ENCODE measurements at regions not wholly inside any gene's neighbourhood (a gene's known extent, or its start where the extent isn't known, plus 50 kb on each side); places are given as distances from the start of the nearest gene placed in this dataset.

GRCh38 chr2:18741191-18741590, 151.8 kb upstream of the NT5C1B start:
- Histone ChIP-seq H3K4me1 (ENCODE audit: control insufficient read depth, low read length) (no peaks in the 10 kb centered on the region), H3K9me3 (ENCODE audit: control insufficient read depth, insufficient read depth, low read length) (no peaks in the 10 kb centered on the region), H3K27ac (ENCODE audit: low read depth, low read length) (no peak overlapping the region), H3K79me2 (ENCODE audit: control insufficient read depth, low read length) (no peaks in the 10 kb centered on the region), H3F3A (ENCODE audit: control insufficient read depth, insufficient read depth) (no peaks in the 10 kb centered on the region), H3K4me3 (ENCODE audit: low read length) (no peak overlapping the region), H3K9me2 (replicated peaks; ENCODE audit: control insufficient read depth, low read length) (no peaks in the 10 kb centered on the region), H3K4me2 (ENCODE audit: low read length) (no peak overlapping the region), H4K20me1 (ENCODE audit: control insufficient read depth, insufficient read depth, low read depth, low read length) (no peaks in the 10 kb centered on the region), H3K36me3 (ENCODE audit: control insufficient read depth, low read length) (no peaks in the 10 kb centered on the region), H3K27me3 (ENCODE audit: control insufficient read depth, low read length) (no peaks in the 10 kb centered on the region)
- no peak for TF ChIP-seq EZH2phosphoT487 (IDR thresholded peaks at IDR 0.05; ENCODE audit: borderline replicate concordance, low read length)
- TF ChIP-seq CTCF (IDR thresholded peaks at IDR 0.05; ENCODE audit: low read depth, low read length, poor library complexity, severe bottlenecking): no peak

- TF ChIP-seq CTCF (IDR thresholded peaks at IDR 0.05; ENCODE audit: low read depth, low read length, poor library complexity, severe bottlenecking) (no peak), EZH2phosphoT487 (IDR thresholded peaks at IDR 0.05; ENCODE audit: borderline replicate concordance, low read length) (no peak)
- Histone ChIP-seq H3K4me1 (ENCODE audit: control insufficient read depth, low read length) (no peaks in the 10 kb centered on the region), H3F3A (ENCODE audit: control insufficient read depth, insufficient read depth) (no peaks in the 10 kb centered on the region), H3K4me3 (ENCODE audit: low read length) (no peak overlapping the region), H3K36me3 (ENCODE audit: control insufficient read depth, low read length) (no peaks in the 10 kb centered on the region), H3K27ac (ENCODE audit: low read depth, low read length) (no peak overlapping the region), H3K9me2 (replicated peaks; ENCODE audit: control insufficient read depth, low read length) (no peaks in the 10 kb centered on the region), H3K27me3 (ENCODE audit: control insufficient read depth, low read length) (no peaks in the 10 kb centered on the region), H4K20me1 (ENCODE audit: control insufficient read depth, insufficient read depth, low read depth, low read length) (no peaks in the 10 kb centered on the region), H3K79me2 (ENCODE audit: control insufficient read depth, low read length) (no peaks in the 10 kb centered on the region), H3K4me2 (ENCODE audit: low read length) (no peak overlapping the region), H3K9me3 (ENCODE audit: control insufficient read depth, insufficient read depth, low read length) (no peaks in the 10 kb centered on the region)
Observed at GRCh38 chr2:18740474-18740881, 151.1 kb upstream of the NT5C1B start.

- Histone ChIP-seq H3K4me2 (ENCODE audit: low read length) (no peak overlapping the region), H3K27ac (ENCODE audit: low read depth, low read length) (no peak overlapping the region), H3K4me3 (ENCODE audit: low read length) (no peak overlapping the region), H4K20me1 (ENCODE audit: control insufficient read depth, insufficient read depth, low read depth, low read length) (no peaks in the 10 kb centered on the region), H3K9me3 (ENCODE audit: control insufficient read depth, insufficient read depth, low read length) (no peaks in the 10 kb centered on the region), H3K36me3 (ENCODE audit: control insufficient read depth, low read length) (no peaks in the 10 kb centered on the region), H3K9me2 (replicated peaks; ENCODE audit: control insufficient read depth, low read length) (no peaks in the 10 kb centered on the region), H3K27me3 (ENCODE audit: control insufficient read depth, low read length) (no peaks in the 10 kb centered on the region), H3F3A (ENCODE audit: control insufficient read depth, insufficient read depth) (no peaks in the 10 kb centered on the region), H3K79me2 (ENCODE audit: control insufficient read depth, low read length) (no peaks in the 10 kb centered on the region), H3K4me1 (ENCODE audit: control insufficient read depth, low read length) (no peaks in the 10 kb centered on the region)
- TF ChIP-seq CTCF (IDR thresholded peaks at IDR 0.05; ENCODE audit: low read depth, low read length, poor library complexity, severe bottlenecking) (no peak), EZH2phosphoT487 (IDR thresholded peaks at IDR 0.05; ENCODE audit: borderline replicate concordance, low read length) (no peak)
Observed at GRCh38 chr2:18731666-18732065, 142.3 kb upstream of the NT5C1B start.

Data from DOHH2 (cell line).